ENCODE measurements at regions not wholly inside any gene's neighbourhood (a gene's known extent, or its start where the extent isn't known, plus 50 kb on each side); places are given as distances from the start of the nearest gene placed in this dataset.

GRCh38 chr2:120817956-120818325, 82.3 kb downstream of the GLI2 start:
- TF ChIP-seq CTCF (IDR thresholded peaks at IDR 0.05) (no peak), POLR2AphosphoS5 (IDR thresholded peaks at IDR 0.05) (no peak), POLR2A (IDR thresholded peaks at IDR 0.05) (no peak)

Measured in upper lobe of left lung (tissue), 4 donors.